GM23338 (cell line): ENCODE measurements at regions not wholly inside any gene's neighbourhood (a gene's known extent, or its start where the extent isn't known, plus 50 kb on each side); places are given as distances from the start of the nearest gene placed in this dataset.

Source experiments
- ATAC-seq: fragments of 200-7000 bp; cut with Tn5 transposase; 3 replicates; pipeline ENCODE4 v1.9.1; 2020
- DNase-seq: peaks from one replicate; pipeline ENCODE4 v3.0.0-alpha.2; 2015; ENCODE audit warnings: low spot score
- H2AFZ ChIP-seq: fragments of 200-600 bp; sonication (generic); 2 replicates; pipeline ENCODE4 v1.8.0; 2016; ENCODE audit warnings: antibody characterized with exemption, mild to moderate bottlenecking, moderate library complexity
- H3F3A ChIP-seq: fragments of 200-600 bp; sonication (generic); replicated peaks from 2 replicates; pipeline ENCODE4 v1.8.0; 2017; ENCODE audit warnings: antibody characterized with exemption, mixed run types, low read depth
- H3K27ac ChIP-seq: fragments of 200-600 bp; sonication (generic); 2 replicates; pipeline ENCODE4 v1.6.1; 2016; ENCODE audit warnings: low read depth
- H3K27me3 ChIP-seq: fragments of 200-600 bp; sonication (generic); 2 replicates; pipeline ENCODE4 v1.8.0; 2016; ENCODE audit warnings: mild to moderate bottlenecking, mixed run types, moderate library complexity; ENCODE audit not compliant: insufficient read depth
- H3K36me3 ChIP-seq: fragments of 200-600 bp; sonication (generic); 2 replicates; pipeline ENCODE4 v1.8.0; 2016; ENCODE audit warnings: mild to moderate bottlenecking; ENCODE audit not compliant: insufficient read depth
- H3K4me1 ChIP-seq: fragments of 200-600 bp; sonication (generic); 2 replicates; pipeline ENCODE4 v1.8.0; 2016; ENCODE audit warnings: mild to moderate bottlenecking, moderate library complexity; ENCODE audit not compliant: insufficient read depth
- H3K4me2 ChIP-seq: fragments of 200-600 bp; sonication (generic); 2 replicates; pipeline ENCODE4 v1.7.1; 2017; ENCODE audit warnings: mixed run types
- H3K4me3 ChIP-seq: fragments of 200-600 bp; sonication (generic); 2 replicates; pipeline ENCODE4 v1.6.1; 2016; ENCODE audit warnings: mixed run types
- H3K79me2 ChIP-seq: fragments of 200-600 bp; sonication (generic); replicated peaks from 2 replicates; pipeline ENCODE4 v1.8.0; 2017; ENCODE audit warnings: mild to moderate bottlenecking; ENCODE audit not compliant: insufficient read depth
- H3K9me2 ChIP-seq: fragments of 200-600 bp; sonication (generic); 2 replicates; pipeline ENCODE4 v1.8.0; 2017; ENCODE audit not compliant: insufficient read depth
- H4K20me1 ChIP-seq: fragments of 200-600 bp; sonication (generic); replicated peaks from 2 replicates; pipeline ENCODE4 v1.8.0; 2017; ENCODE audit warnings: mild to moderate bottlenecking; ENCODE audit not compliant: insufficient read depth
- H3K27ac Mint-ChIP-seq: 2 replicates; pipeline ENCODE4 v1.8.0; 2020; ENCODE audit warnings: inconsistent platforms, mild to moderate bottlenecking, moderate library complexity, mixed read lengths
- H3K27me3 Mint-ChIP-seq: 3 replicates; pipeline ENCODE4 v1.8.0; 2022; ENCODE audit warnings: low read depth, mild to moderate bottlenecking, moderate library complexity, mixed read lengths, inconsistent platforms; ENCODE audit not compliant: insufficient read depth, poor library complexity
- H3K36me3 Mint-ChIP-seq: 3 replicates; pipeline ENCODE4 v1.8.0; 2021; ENCODE audit warnings: low read depth, mild to moderate bottlenecking, inconsistent platforms, moderate library complexity, mixed read lengths
- H3K4me1 Mint-ChIP-seq: 3 replicates; pipeline ENCODE4 v1.8.0; 2020; ENCODE audit warnings: mild to moderate bottlenecking, inconsistent platforms, mixed read lengths
- H3K4me3 Mint-ChIP-seq: 3 replicates; pipeline ENCODE4 v1.8.0; 2021; ENCODE audit warnings: moderate library complexity, mild to moderate bottlenecking, inconsistent platforms, mixed read lengths
- H3K9me3 Mint-ChIP-seq: 3 replicates; pipeline ENCODE4 v1.8.0; 2020; ENCODE audit warnings: moderate library complexity, mild to moderate bottlenecking, inconsistent platforms, mixed read lengths
- CREB1 ChIP-seq: fragments of 250-450 bp; sonication (Bioruptor Pico); IDR thresholded peaks from 2 replicates; pipeline ENCODE4 v1.5.0; 2020; ENCODE audit warnings: low read depth, mild to moderate bottlenecking, moderate library complexity
- EZH2 ChIP-seq: fragments of 200-600 bp; sonication (generic); IDR thresholded peaks from one replicate; pipeline ENCODE4 v1.8.0; 2017; ENCODE audit warnings: antibody characterized with exemption, mild to moderate bottlenecking, low read depth; ENCODE audit not compliant: unreplicated experiment
- EZH2phosphoT487 ChIP-seq: fragments of 200-600 bp; sonication (generic); IDR thresholded peaks from one replicate; pipeline ENCODE4 v1.8.1; 2018; ENCODE audit warnings: antibody characterized with exemption; ENCODE audit not compliant: unreplicated experiment
- JUNB ChIP-seq: IDR thresholded peaks from one replicate; pipeline ENCODE4 v1.6.1; 2016; ENCODE audit warnings: antibody characterized with exemption; ENCODE audit not compliant: unreplicated experiment
- NANOG ChIP-seq: IDR thresholded peaks from 2 replicates; pipeline ENCODE4 v1.6.1; 2016; ENCODE audit warnings: antibody characterized with exemption, borderline replicate concordance
- STAT1 ChIP-seq: IDR thresholded peaks from one replicate; pipeline ENCODE4 v1.6.1; 2016; ENCODE audit warnings: antibody characterized with exemption; ENCODE audit not compliant: unreplicated experiment
- ZNF114 ChIP-seq: fragments of 250-450 bp; sonication (Bioruptor Pico); IDR thresholded peaks from 2 replicates; pipeline ENCODE4 v1.5.0; 2020; ENCODE audit warnings: mild to moderate bottlenecking, moderate library complexity
- ZNF331 ChIP-seq: fragments of 250-450 bp; sonication (Bioruptor Pico); IDR thresholded peaks from 2 replicates; pipeline ENCODE4 v1.5.0; 2020; ENCODE audit warnings: low read depth, mild to moderate bottlenecking, moderate library complexity
- TF ChIP-seq, protein P1 (sequence below): IDR thresholded peaks from one replicate; pipeline ENCODE4 v1.6.1; 2018; ENCODE audit warnings: antibody characterized with exemption; ENCODE audit not compliant: unreplicated experiment
- TF ChIP-seq, protein P2 (sequence below), 2 experiments: fragments of 200-600 bp in 1 of 2; sonication (generic) in 1 of 2; conservative IDR thresholded peaks; 2 replicates each; pipeline versions ENCODE4 v1.5.1 to v1.6.1; 2016 to 2017; ENCODE audit warnings: antibody characterized with exemption in 2 of 2, low read depth in 2 of 2, mild to moderate bottlenecking in 2 of 2, moderate library complexity in 1 of 2
- TF ChIP-seq, protein P3 (sequence below): IDR thresholded peaks from 2 replicates; pipeline ENCODE4 v1.6.1; 2016; ENCODE audit warnings: antibody characterized with exemption

DNA sequence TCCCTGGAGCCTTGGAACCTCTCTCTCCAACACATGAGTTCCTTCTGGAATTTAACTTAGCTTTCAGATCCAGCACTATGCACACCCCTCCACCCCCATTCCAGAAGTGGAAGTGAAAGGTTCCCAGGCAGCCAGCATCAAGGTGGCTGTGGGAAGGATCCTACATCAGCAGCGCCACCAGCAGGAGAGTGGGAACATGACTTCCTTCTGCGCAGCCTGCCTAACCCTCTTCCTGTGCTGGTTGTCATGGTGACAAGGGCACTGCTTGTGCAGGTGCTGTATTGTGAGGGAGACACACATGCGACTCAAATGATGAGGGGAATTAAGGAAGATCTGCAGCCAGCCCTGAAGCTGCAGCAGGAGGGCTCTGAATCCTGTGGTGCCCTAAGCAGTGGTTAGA is 904.5 kb upstream of the API5 start:
- Histone ChIP-seq H3K27ac (no peak overlapping the region), H3K36me3 (no peaks in the 10 kb centered on the region), H4K20me1 (no peaks in the 10 kb centered on the region), H3K79me2 (no peaks in the 10 kb centered on the region), H3F3A (no peaks in the 10 kb centered on the region), H3K4me3 (no peak overlapping the region), H2AFZ (peak overlapping the region; percentile 70; the same call in 1 of the 2 replicates), H3K27me3 (no peaks in the 10 kb centered on the region), H3K4me2 (peak overlapping the region; percentile 25; the same call in 1 of the 2 replicates), H3K9me2 (no peaks in the 10 kb centered on the region), H3K4me1 (peaks cover 15% of the 10 kb centered on the region)
- no peaks in the 10 kb centered on the region for H3K27me3 Mint-ChIP-seq
- peak; percentile 97 for DNase-seq
- ATAC-seq: peak; percentile 99
- H3K4me1 Mint-ChIP-seq: peaks cover 19% of the 10 kb centered on the region
- TF ChIP-seq, protein P1, sequence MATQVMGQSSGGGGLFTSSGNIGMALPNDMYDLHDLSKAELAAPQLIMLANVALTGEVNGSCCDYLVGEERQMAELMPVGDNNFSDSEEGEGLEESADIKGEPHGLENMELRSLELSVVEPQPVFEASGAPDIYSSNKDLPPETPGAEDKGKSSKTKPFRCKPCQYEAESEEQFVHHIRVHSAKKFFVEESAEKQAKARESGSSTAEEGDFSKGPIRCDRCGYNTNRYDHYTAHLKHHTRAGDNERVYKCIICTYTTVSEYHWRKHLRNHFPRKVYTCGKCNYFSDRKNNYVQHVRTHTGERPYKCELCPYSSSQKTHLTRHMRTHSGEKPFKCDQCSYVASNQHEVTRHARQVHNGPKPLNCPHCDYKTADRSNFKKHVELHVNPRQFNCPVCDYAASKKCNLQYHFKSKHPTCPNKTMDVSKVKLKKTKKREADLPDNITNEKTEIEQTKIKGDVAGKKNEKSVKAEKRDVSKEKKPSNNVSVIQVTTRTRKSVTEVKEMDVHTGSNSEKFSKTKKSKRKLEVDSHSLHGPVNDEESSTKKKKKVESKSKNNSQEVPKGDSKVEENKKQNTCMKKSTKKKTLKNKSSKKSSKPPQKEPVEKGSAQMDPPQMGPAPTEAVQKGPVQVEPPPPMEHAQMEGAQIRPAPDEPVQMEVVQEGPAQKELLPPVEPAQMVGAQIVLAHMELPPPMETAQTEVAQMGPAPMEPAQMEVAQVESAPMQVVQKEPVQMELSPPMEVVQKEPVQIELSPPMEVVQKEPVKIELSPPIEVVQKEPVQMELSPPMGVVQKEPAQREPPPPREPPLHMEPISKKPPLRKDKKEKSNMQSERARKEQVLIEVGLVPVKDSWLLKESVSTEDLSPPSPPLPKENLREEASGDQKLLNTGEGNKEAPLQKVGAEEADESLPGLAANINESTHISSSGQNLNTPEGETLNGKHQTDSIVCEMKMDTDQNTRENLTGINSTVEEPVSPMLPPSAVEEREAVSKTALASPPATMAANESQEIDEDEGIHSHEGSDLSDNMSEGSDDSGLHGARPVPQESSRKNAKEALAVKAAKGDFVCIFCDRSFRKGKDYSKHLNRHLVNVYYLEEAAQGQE: no peak
- TF ChIP-seq, protein P2, sequence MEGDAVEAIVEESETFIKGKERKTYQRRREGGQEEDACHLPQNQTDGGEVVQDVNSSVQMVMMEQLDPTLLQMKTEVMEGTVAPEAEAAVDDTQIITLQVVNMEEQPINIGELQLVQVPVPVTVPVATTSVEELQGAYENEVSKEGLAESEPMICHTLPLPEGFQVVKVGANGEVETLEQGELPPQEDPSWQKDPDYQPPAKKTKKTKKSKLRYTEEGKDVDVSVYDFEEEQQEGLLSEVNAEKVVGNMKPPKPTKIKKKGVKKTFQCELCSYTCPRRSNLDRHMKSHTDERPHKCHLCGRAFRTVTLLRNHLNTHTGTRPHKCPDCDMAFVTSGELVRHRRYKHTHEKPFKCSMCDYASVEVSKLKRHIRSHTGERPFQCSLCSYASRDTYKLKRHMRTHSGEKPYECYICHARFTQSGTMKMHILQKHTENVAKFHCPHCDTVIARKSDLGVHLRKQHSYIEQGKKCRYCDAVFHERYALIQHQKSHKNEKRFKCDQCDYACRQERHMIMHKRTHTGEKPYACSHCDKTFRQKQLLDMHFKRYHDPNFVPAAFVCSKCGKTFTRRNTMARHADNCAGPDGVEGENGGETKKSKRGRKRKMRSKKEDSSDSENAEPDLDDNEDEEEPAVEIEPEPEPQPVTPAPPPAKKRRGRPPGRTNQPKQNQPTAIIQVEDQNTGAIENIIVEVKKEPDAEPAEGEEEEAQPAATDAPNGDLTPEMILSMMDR (conservative IDR thresholded peaks at IDR 0.05; ENCODE audit: low read depth in 2 of 2): peak; percentile 78 to 94
- peaks cover 84% of the 10 kb centered on the region for H3K9me3 Mint-ChIP-seq
- no peaks in the 10 kb centered on the region for H3K36me3 Mint-ChIP-seq
- H3K4me3 Mint-ChIP-seq: no peak overlapping the region
- H3K27ac Mint-ChIP-seq: no peak overlapping the region

DNA sequence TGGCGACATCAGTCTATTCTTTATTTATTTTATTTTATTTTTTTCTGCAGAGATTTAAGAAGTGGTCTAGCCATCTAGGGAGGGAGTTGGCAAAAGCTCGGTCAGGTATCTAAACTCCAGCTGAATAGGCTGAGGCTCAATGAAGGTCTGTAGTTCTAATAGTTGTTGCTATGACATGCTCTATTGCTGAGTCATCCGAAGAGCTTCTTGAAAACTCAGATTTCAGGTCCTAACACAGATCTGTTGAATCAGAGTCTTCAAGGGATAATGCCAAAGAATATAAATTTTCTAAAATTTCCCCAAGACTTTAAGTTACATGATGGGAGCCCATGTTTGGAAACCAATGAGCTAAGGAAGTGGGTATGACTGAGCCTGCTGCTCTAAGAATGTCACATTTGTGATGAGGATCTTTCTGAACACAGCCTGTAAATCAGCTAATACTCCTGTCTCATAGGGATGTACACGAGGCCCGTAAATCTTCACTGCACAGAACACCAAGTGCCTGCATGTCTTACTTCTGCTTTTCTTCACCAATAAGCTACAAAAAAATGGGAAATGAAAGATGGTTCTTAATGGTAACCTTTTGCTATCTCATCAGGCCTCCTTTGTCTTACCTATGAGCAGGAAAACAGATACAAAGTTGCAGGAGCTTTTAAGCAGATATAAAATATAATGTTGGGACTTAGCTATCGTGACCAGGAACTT is 901.4 kb upstream of the API5 start:
- H3K36me3 Mint-ChIP-seq: peaks cover 4% of the 10 kb centered on the region; the same call in 1 of the 3 replicates
- no peaks in the 10 kb centered on the region for H3K9me2 ChIP-seq
- no peaks in the 10 kb centered on the region for H4K20me1 ChIP-seq
- no peak overlapping the region for H3K4me3 ChIP-seq
- no peak for ATAC-seq
- no peaks in the 10 kb centered on the region for H3K36me3 ChIP-seq
- H3K4me1 Mint-ChIP-seq: peaks cover 19% of the 10 kb centered on the region
- no peaks in the 10 kb centered on the region for H3F3A ChIP-seq
- no peak overlapping the region for H3K4me2 ChIP-seq
- peaks cover 16% of the 10 kb centered on the region for H3K4me1 ChIP-seq
- peaks cover 88% of the 10 kb centered on the region for H3K9me3 Mint-ChIP-seq
- H3K4me3 Mint-ChIP-seq: no peak overlapping the region
- H3K27ac Mint-ChIP-seq: no peak overlapping the region
- H3K27me3 Mint-ChIP-seq: no peaks in the 10 kb centered on the region
- H3K27me3 ChIP-seq: no peaks in the 10 kb centered on the region
- no peaks in the 10 kb centered on the region for H3K79me2 ChIP-seq
- H2AFZ ChIP-seq: peak overlapping the region; percentile 29; the same call in 1 of the 2 replicates
- no peak overlapping the region for H3K27ac ChIP-seq
- no peak for DNase-seq
- TF ChIP-seq, protein P1: no peak
- TF ChIP-seq, protein P2 (conservative IDR thresholded peaks at IDR 0.05; ENCODE audit: low read depth in 2 of 2): no peak
- TF ChIP-seq EZH2phosphoT487 (no peak), EZH2 (no peak), NANOG (no peak), ZNF331 (CRISPR knock-in tag) (no peak), JUNB (no peak), CREB1 (CRISPR knock-in tag) (no peak), ZNF114 (CRISPR knock-in tag) (no peak), STAT1 (no peak)
- TF ChIP-seq, protein P3, sequence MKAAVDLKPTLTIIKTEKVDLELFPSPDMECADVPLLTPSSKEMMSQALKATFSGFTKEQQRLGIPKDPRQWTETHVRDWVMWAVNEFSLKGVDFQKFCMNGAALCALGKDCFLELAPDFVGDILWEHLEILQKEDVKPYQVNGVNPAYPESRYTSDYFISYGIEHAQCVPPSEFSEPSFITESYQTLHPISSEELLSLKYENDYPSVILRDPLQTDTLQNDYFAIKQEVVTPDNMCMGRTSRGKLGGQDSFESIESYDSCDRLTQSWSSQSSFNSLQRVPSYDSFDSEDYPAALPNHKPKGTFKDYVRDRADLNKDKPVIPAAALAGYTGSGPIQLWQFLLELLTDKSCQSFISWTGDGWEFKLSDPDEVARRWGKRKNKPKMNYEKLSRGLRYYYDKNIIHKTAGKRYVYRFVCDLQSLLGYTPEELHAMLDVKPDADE: no peak
